Activated naive CD8-positive, alpha-beta T cell treated with anti-CD3 and anti-CD28 coated beads, Interleukin-2, amount 50 U/mL, for 24 hours (primary cell): ENCODE measurements at regions not wholly inside any gene's neighbourhood (a gene's known extent, or its start where the extent isn't known, plus 50 kb on each side); places are given as distances from the start of the nearest gene placed in this dataset.

Source experiments
- ATAC-seq: fragments of 150-1000 bp; cut with Tn5 transposase; one replicate; pipeline ENCODE4 v1.10.0; 2021
- DNase-seq: peaks from one replicate; pipeline ENCODE4 v3.0.0; 2021
- H3K27ac Mint-ChIP-seq: one replicate; pipeline ENCODE4 v1.8.0; 2021; ENCODE audit warnings: mild to moderate bottlenecking, mixed read lengths
- H3K27me3 Mint-ChIP-seq: one replicate; pipeline ENCODE4 v1.8.0; 2021; ENCODE audit warnings: mixed read lengths
- H3K36me3 Mint-ChIP-seq: one replicate; pipeline ENCODE4 v1.8.0; 2021; ENCODE audit warnings: low read depth, mixed read lengths
- H3K4me1 Mint-ChIP-seq: one replicate; pipeline ENCODE4 v1.8.0; 2021; ENCODE audit warnings: mixed read lengths
- H3K4me3 Mint-ChIP-seq: one replicate; pipeline ENCODE4 v1.8.0; 2021; ENCODE audit warnings: mild to moderate bottlenecking, moderate library complexity, mixed read lengths
- H3K9me3 Mint-ChIP-seq: one replicate; pipeline ENCODE4 v1.8.0; 2021; ENCODE audit warnings: mixed read lengths

DNA sequence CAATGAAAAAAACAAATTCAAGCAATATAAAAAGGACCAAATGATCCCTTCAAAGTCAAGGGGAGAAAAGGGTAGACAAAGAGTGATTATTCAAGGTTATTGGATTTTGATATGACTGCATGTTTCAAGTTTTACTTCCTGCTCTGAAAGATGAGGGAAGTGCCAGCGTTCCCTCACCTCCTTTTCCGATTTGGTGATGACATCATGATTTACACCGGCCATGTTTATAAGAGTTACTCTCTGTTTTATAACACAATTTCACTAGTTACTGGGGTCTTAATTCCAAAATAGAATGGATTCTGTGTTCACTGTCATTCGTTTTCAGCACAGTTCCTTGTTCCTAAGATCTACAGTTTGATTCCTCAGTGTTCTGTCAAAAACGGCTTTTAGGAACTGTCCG, 60.5 kb upstream of the CPXM2 start:
- no peak for DNase-seq
- H3K4me1 Mint-ChIP-seq = no peaks in the 10 kb centered on the region
- no peak overlapping the region for H3K27ac Mint-ChIP-seq
- no peak overlapping the region for H3K4me3 Mint-ChIP-seq
- peaks cover 21% of the 10 kb centered on the region for H3K27me3 Mint-ChIP-seq
- no peak for ATAC-seq
- no peaks in the 10 kb centered on the region for H3K36me3 Mint-ChIP-seq
- no peaks in the 10 kb centered on the region for H3K9me3 Mint-ChIP-seq

DNA sequence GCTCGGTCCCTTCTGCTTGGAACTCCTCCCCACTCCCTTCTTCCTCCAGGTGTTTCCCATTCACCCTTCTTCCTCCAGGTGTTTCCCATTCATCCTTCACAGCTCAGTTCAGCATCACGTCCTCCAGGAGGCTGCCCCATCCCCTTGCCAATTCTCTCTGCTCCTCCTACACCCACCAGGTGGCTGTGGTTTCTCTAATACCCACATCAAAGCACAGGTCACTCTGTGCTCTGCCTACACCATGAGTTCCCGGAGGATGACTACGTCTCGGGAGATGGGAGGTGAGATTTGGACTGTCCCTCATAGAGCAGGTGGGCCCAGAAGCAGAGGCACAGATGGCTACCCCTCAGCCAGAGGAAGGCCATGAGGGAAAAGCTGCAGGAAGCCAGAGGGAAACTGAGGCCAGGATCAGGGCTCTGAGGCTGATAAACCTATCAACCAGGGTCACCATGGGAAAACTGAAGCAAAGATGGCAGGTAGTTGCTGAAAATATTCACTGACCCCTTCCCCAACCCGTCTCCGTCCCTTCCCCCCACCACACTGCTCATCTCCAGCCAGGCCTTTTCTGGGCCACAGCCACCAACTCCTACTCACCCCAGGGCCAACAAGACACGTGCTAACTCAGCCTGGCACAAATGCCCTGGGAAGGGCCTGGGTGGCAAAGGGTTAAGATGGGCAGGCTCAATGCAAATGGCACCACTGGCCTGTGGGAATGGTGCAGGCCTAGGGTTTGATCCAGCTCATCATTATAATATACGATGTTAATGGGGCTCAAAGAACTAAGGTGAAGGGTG, 56.6 kb upstream of the CPXM2 start:
- no peak for DNase-seq
- H3K27me3 Mint-ChIP-seq = peaks cover 20% of the 10 kb centered on the region
- H3K9me3 Mint-ChIP-seq = no peaks in the 10 kb centered on the region
- H3K36me3 Mint-ChIP-seq = no peaks in the 10 kb centered on the region
- peak overlapping the region; percentile 14 for H3K27ac Mint-ChIP-seq
- no peak overlapping the region for H3K4me3 Mint-ChIP-seq
- ATAC-seq = no peak
- no peaks in the 10 kb centered on the region for H3K4me1 Mint-ChIP-seq

- ATAC-seq (no peak), DNase-seq (no peak)
- Mint-ChIP-seq H3K4me3 (no peak overlapping the region), H3K27me3 (peaks cover 12% of the 10 kb centered on the region), H3K4me1 (no peaks in the 10 kb centered on the region), H3K9me3 (no peaks in the 10 kb centered on the region), H3K27ac (no peak overlapping the region), H3K36me3 (no peaks in the 10 kb centered on the region)
Observed at GRCh38 chr10:123945325-123945920, 53.8 kb upstream of the CPXM2 start.

DNA sequence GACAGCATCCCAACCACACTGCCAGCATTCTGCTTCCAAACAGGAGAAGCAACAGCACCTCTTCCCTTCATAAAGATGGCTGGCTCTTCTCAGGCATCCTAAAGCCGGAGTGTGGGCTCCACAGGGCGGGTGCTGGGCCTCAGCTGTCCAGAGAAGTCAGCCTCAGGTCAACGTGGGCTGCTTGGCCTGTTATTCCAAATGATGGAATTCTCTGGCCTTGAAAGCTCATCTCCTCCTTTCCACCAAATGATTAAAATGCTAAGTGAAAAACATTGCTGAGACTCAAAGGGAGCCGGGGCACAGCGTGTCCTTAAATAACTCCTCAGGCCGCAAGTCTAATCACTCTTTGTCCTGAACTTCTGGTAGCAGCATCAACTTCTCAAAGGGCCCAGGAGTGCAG, 53.1 kb upstream of the CPXM2 start:
- no peak overlapping the region for H3K27ac Mint-ChIP-seq
- no peaks in the 10 kb centered on the region for H3K36me3 Mint-ChIP-seq
- DNase-seq = no peak
- no peaks in the 10 kb centered on the region for H3K4me1 Mint-ChIP-seq
- no peak overlapping the region for H3K4me3 Mint-ChIP-seq
- H3K27me3 Mint-ChIP-seq = peaks cover 12% of the 10 kb centered on the region
- H3K9me3 Mint-ChIP-seq = no peaks in the 10 kb centered on the region
- no peak for ATAC-seq

DNA sequence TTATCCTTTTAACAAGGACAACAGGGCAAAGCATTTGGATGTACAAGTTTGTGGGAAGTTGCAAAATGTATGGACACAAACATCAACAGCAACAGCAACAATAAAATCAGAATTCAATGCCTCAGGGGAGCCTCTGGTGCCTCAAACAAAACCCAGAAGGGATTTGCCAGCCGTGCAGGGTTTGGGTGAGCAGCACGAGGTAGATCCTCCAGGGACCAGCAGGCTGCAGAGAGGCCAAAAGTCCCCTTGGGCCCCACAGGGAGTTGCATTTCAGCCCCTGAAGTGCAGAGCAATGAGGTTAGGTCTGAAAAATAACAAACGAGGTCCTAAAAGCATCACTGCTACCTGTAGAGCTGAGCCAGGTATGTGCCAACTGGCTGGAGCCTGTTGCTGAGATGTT, 51.7 kb upstream of the CPXM2 start:
- DNase-seq (no peak), ATAC-seq (no peak)
- Mint-ChIP-seq H3K4me1 (no peaks in the 10 kb centered on the region), H3K27me3 (peaks cover 8% of the 10 kb centered on the region), H3K36me3 (no peaks in the 10 kb centered on the region), H3K9me3 (no peaks in the 10 kb centered on the region), H3K27ac (no peak overlapping the region), H3K4me3 (no peak overlapping the region)

DNA sequence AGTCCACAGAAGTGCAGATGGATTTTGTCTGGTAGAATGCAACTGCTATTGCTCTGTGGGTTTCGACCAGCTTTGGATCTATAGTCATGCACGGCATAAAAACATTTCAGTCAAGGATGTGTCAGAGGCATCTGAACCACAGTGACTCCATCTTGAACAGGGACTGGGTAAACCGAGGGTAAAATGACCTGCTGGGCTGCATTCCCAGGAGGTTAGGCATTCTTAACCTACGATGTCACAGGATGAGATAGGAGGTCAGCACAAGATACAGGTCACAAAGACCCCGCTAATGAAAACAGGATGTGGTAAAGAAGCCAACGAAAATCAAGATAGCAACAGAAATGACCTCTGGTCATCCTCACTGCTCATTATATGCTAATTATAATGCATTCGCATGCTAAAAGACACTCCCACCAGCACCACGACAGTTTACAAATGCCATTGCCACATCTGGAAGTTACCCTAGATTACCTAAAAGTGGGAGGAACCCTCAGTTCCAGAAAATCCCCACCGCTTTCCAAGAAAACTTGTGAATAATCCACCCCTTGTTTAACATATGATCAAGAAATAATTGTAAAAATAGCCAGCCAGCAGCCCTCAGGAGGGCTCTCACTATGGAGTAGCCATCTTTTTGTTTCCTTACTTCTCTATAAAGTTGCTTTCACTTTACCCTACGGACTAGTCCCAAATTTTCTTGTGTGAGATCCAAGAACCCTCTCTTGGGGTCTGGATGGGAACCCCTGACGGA, 50.7 kb upstream of the CPXM2 start:
- DNase-seq (no peak), ATAC-seq (no peak)
- H3K4me1 Mint-ChIP-seq = no peaks in the 10 kb centered on the region
- H3K9me3 Mint-ChIP-seq = no peaks in the 10 kb centered on the region
- peaks cover 1% of the 10 kb centered on the region for H3K27me3 Mint-ChIP-seq
- H3K4me3 Mint-ChIP-seq = no peak overlapping the region
- H3K27ac Mint-ChIP-seq = no peak overlapping the region
- H3K36me3 Mint-ChIP-seq = no peaks in the 10 kb centered on the region
